ENCODE measurements at regions not wholly inside any gene's neighbourhood (a gene's known extent, or its start where the extent isn't known, plus 50 kb on each side); places are given as distances from the start of the nearest gene placed in this dataset.

DNA sequence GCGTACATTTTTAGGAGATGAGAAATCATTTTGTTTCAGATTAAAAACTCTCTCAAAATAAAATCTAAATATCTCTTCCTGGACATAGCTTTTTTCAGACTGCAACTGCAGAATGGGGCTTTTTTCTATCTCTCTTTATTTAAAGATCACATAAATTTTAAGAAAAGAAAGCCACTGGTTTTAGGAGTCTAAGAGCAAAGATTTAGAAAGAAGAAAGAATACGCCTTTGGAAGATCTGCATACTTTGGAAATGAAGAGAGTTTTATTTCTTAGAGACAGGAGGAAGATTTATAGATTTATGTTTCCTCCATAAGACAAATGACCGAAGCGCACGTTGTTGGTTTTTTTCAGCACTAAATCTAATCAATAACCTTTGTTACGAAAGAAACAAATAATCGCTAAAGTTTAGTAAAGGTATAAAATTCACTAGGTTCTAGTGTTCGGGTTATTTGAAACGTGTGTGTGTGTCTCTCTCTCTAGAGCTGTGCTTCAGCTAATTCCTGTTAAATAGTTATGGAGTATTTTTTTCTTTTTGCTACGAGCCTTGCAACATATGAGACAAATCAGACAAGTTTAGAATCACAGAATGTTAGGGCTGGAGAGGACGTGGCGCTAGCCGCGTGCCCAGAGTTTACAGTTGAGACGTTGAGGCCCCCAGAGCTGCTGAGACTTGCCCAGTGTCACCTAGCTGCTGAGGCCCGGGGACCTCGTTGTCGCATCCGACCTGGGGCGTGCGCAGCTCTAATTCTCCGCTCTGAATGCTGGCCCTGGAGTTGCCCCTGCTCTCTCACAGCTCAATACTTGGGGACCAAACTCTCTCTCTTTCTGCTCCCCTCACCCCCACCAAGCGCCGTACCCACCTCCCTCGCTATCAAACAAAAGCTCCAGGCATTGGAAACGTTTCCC, 69.9 kb downstream of the CTAGE1 start:
- Histone ChIP-seq H3K4me3 (ENCODE audit: low read depth, low read length) (peak overlapping the region; percentile 49), H3K27me3 (ENCODE audit: control insufficient read depth, insufficient read depth, low read length) (no peaks in the 10 kb centered on the region), H3K36me3 (ENCODE audit: control insufficient read depth, insufficient read depth, low read length) (no peaks in the 10 kb centered on the region)
- TF ChIP-seq, protein P1, sequence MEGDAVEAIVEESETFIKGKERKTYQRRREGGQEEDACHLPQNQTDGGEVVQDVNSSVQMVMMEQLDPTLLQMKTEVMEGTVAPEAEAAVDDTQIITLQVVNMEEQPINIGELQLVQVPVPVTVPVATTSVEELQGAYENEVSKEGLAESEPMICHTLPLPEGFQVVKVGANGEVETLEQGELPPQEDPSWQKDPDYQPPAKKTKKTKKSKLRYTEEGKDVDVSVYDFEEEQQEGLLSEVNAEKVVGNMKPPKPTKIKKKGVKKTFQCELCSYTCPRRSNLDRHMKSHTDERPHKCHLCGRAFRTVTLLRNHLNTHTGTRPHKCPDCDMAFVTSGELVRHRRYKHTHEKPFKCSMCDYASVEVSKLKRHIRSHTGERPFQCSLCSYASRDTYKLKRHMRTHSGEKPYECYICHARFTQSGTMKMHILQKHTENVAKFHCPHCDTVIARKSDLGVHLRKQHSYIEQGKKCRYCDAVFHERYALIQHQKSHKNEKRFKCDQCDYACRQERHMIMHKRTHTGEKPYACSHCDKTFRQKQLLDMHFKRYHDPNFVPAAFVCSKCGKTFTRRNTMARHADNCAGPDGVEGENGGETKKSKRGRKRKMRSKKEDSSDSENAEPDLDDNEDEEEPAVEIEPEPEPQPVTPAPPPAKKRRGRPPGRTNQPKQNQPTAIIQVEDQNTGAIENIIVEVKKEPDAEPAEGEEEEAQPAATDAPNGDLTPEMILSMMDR (IDR thresholded peaks at IDR 0.05; ENCODE audit: insufficient read depth, low read length, severe bottlenecking): no peak
- DNase-seq (ENCODE audit: low read depth) (peak; percentile 23), FAIRE-seq (no peak)

- Histone ChIP-seq H3K4me3 (ENCODE audit: low read depth, low read length) (no peak overlapping the region), H3K36me3 (ENCODE audit: control insufficient read depth, insufficient read depth, low read length) (no peaks in the 10 kb centered on the region), H3K27me3 (ENCODE audit: control insufficient read depth, insufficient read depth, low read length) (no peaks in the 10 kb centered on the region)
- TF ChIP-seq, protein P1 (IDR thresholded peaks at IDR 0.05; ENCODE audit: insufficient read depth, low read length, severe bottlenecking): no peak
- no peak for FAIRE-seq
- DNase-seq (ENCODE audit: low read depth): peak; percentile 34
Measured at GRCh38 chr18:22346953-22347605, 70.6 kb downstream of the CTAGE1 start.

DNA sequence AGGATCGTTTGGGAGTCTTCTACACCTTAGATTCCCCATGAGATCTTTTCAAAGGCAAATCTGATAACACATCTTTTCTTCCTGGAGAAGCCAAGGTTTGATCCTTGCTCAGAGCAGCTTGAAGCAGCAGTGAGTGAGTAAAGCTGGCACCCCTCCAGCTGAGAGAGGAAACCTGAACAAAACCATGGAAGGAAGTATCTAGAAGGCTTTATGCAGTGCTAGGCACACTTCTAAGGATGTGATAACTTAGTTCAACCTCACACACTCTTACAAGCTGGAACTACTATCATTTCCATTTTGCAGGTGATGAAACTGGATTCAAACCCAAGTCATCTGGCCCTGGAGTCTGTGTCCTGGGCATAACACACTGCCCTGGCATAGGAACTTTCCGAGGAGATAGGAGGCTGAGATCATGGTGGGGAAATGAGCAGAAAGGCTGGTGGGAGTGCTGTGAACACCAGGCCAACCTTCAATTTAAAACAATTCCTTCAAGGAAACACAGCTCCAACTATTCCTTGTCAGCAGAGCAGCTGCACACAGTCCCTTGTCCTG, 71.2 kb downstream of the CTAGE1 start:
- Histone ChIP-seq H3K27me3 (ENCODE audit: control insufficient read depth, insufficient read depth, low read length) (no peaks in the 10 kb centered on the region), H3K36me3 (ENCODE audit: control insufficient read depth, insufficient read depth, low read length) (no peaks in the 10 kb centered on the region), H3K4me3 (ENCODE audit: low read depth, low read length) (no peak overlapping the region)
- TF ChIP-seq, protein P1 (IDR thresholded peaks at IDR 0.05; ENCODE audit: insufficient read depth, low read length, severe bottlenecking): no peak
- FAIRE-seq: no peak
- peak; percentile 80 for DNase-seq (ENCODE audit: low read depth)

- no peak for DNase-seq (ENCODE audit: low read depth)
- Histone ChIP-seq H3K36me3 (ENCODE audit: control insufficient read depth, insufficient read depth, low read length) (no peaks in the 10 kb centered on the region), H3K27me3 (ENCODE audit: control insufficient read depth, insufficient read depth, low read length) (no peaks in the 10 kb centered on the region), H3K4me3 (ENCODE audit: low read depth, low read length) (no peak overlapping the region)
- no peak for FAIRE-seq
- TF ChIP-seq, protein P1 (IDR thresholded peaks at IDR 0.05; ENCODE audit: insufficient read depth, low read length, severe bottlenecking): no peak
Measured at GRCh38 chr18:22345718-22346117, 72.0 kb downstream of the CTAGE1 start.

- no peak for FAIRE-seq
- H3K36me3 ChIP-seq (ENCODE audit: control insufficient read depth, insufficient read depth, low read length): no peaks in the 10 kb centered on the region
- H3K27me3 ChIP-seq (ENCODE audit: control insufficient read depth, insufficient read depth, low read length): no peaks in the 10 kb centered on the region
Measured at GRCh38 chr18:22344908-22345670, 72.6 kb downstream of the CTAGE1 start.

More at GRCh38 chr18:22344908-22345670, 72.6 kb downstream of the CTAGE1 start:
- H3K4me3 ChIP-seq (ENCODE audit: low read depth, low read length): no peak overlapping the region
- no peak for DNase-seq (ENCODE audit: low read depth)
- TF ChIP-seq, protein P1 (IDR thresholded peaks at IDR 0.05; ENCODE audit: insufficient read depth, low read length, severe bottlenecking): no peak

All from bronchial epithelial cell (primary cell).